GM12891 (cell line): ENCODE measurements at regions not wholly inside any gene's neighbourhood (a gene's known extent, or its start where the extent isn't known, plus 50 kb on each side); places are given as distances from the start of the nearest gene placed in this dataset.

Experiments
- DNase-seq: peaks from one replicate; pipeline ENCODE4 v3.0.0; 2011; ENCODE audit warnings: low spot score; ENCODE audit not compliant: insufficient read length
- FAIRE-seq: peaks from 2 replicates; lab custom pipeline; 2011; peaks lifted over from hg19 to GRCh38; lab: Jason Lieb, UNC
- PAX5 ChIP-seq: IDR thresholded peaks from 2 replicates; pipeline ENCODE4 v1.6.1; 2011; ENCODE audit warnings: low read length, moderate library complexity, mild to moderate bottlenecking; ENCODE audit not compliant: insufficient read depth, severe bottlenecking
- POLR2A ChIP-seq: IDR thresholded peaks from 2 replicates; pipeline ENCODE4 v1.6.1; 2011; ENCODE audit warnings: low read depth, low read length, control low read depth
- POLR2AphosphoS5 ChIP-seq: IDR thresholded peaks from 2 replicates; pipeline ENCODE4 v1.6.1; 2011; ENCODE audit warnings: low read depth, low read length, control low read depth
- POU2F2 ChIP-seq: IDR thresholded peaks from 2 replicates; pipeline ENCODE4 v1.6.1; 2011; ENCODE audit warnings: low read depth, mild to moderate bottlenecking, control low read depth, low read length, moderate library complexity
- SPI1 ChIP-seq: IDR thresholded peaks from 2 replicates; pipeline ENCODE4 v1.6.1; 2011; ENCODE audit warnings: low read depth, low read length, control low read depth
- TAF1 ChIP-seq: IDR thresholded peaks from 2 replicates; pipeline ENCODE4 v1.6.1; 2011; ENCODE audit warnings: low read depth, low read length, control low read depth

DNA sequence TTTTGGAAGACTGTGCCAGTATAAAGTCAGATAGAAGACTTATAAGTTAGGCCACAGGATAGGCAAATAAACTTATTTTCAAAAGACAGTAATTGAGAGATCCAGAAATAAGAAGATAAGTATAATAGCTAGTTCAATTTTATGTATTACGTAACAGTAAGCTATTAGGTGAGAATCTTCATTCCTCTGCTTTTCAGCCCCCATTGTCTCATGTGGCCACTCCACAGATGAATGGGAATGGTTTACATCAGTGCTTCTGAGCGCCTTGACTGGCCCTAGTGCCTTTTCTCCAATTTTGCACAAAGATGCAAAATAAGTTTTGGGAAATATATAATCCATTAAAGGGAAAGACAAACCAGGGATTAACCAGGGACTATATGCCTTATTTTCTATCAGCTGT, 550.5 kb downstream of the MMUT start:
- DNase-seq (no peak), FAIRE-seq (no peak)
- TF ChIP-seq POLR2AphosphoS5 (no peak), POLR2A (no peak), TAF1 (no peak), POU2F2 (no peak), SPI1 (no peak), PAX5 (no peak)

GRCh38 chr6:48904809-48905208, 558.2 kb downstream of the MMUT start:
- TF ChIP-seq PAX5: no peak
- TF ChIP-seq TAF1: no peak
- no peak for TF ChIP-seq POU2F2
- TF ChIP-seq POLR2AphosphoS5: no peak
- TF ChIP-seq POLR2A: no peak
- TF ChIP-seq SPI1: no peak
- FAIRE-seq: no peak
- DNase-seq: no peak

- TF ChIP-seq POLR2AphosphoS5: no peak
- TF ChIP-seq TAF1: no peak
- no peak for TF ChIP-seq POLR2A
- TF ChIP-seq SPI1: no peak
- TF ChIP-seq PAX5: no peak
- no peak for TF ChIP-seq POU2F2
- no peak for FAIRE-seq
- DNase-seq: no peak
Observed at GRCh38 chr6:48894469-48894868, 568.6 kb downstream of the MMUT start.

DNA sequence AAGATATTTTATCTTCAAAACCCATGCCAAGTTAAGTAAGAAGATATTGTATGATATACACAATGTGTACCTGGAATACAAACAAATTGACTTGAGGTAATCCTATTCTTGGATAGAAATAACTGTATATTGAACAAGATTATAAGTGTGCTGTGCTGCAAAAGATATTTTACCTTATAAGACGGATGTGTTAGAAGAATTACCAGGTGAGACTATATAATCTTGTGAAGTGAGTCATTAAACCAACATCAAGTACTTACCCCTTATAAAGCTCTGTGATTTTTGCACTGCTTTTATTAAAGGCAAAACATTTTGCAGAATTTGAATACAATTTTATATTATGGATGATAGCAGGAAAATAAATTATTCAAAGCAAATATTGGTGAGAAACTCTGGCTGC, 570.0 kb downstream of the MMUT start:
- DNase-seq: no peak
- TF ChIP-seq POLR2AphosphoS5: no peak
- TF ChIP-seq PAX5: no peak
- no peak for TF ChIP-seq TAF1
- no peak for TF ChIP-seq POU2F2
- TF ChIP-seq SPI1: no peak
- no peak for TF ChIP-seq POLR2A
- no peak for FAIRE-seq

GRCh38 chr6:48891308-48891707, 571.7 kb downstream of the MMUT start:
- FAIRE-seq (no peak), DNase-seq (no peak)
- TF ChIP-seq PAX5: no peak
- TF ChIP-seq POLR2A: no peak
- no peak for TF ChIP-seq TAF1
- no peak for TF ChIP-seq POU2F2
- no peak for TF ChIP-seq POLR2AphosphoS5
- no peak for TF ChIP-seq SPI1

GRCh38 chr6:48889429-48889828, 573.6 kb downstream of the MMUT start:
- DNase-seq: no peak

GRCh38 chr6:48883116-48883515, 579.9 kb downstream of the MMUT start:
- no peak for DNase-seq
- TF ChIP-seq POLR2AphosphoS5: no peak
- FAIRE-seq: no peak

More at GRCh38 chr6:48889429-48889828, 573.6 kb downstream of the MMUT start:
- no peak for FAIRE-seq
- no peak for TF ChIP-seq SPI1
- no peak for TF ChIP-seq PAX5
- TF ChIP-seq POU2F2: no peak
- TF ChIP-seq POLR2A: no peak
- no peak for TF ChIP-seq TAF1
- TF ChIP-seq POLR2AphosphoS5: no peak

- no peak for FAIRE-seq
Observed at GRCh38 chr6:48881551-48881950, 581.5 kb downstream of the MMUT start.

GRCh38 chr6:48869595-48869994, 593.5 kb downstream of the MMUT start:
- TF ChIP-seq PAX5 (no peak), POU2F2 (no peak), POLR2A (no peak), POLR2AphosphoS5 (no peak), TAF1 (no peak), SPI1 (no peak)
- FAIRE-seq (no peak), DNase-seq (no peak)

More at GRCh38 chr6:48881551-48881950, 581.5 kb downstream of the MMUT start:
- TF ChIP-seq POU2F2: no peak
- no peak for DNase-seq

DNA sequence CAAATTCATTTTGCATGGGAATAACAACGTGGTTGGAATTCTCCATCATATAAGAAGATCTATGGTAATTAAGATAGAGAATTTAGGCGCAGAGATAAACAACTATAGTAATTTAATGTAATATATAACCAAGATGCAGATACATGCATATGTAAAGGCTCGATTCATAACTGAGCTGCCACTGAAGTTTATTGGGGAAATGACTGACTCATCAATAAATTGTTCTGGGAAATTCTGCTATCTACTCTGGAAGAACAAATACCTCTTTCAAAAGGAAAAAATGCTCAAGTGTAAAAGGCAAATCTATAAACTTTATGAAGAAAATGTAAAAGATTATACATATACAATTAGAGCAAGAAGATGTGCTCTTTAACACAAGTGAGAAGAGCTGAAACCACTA, 596.4 kb downstream of the MMUT start:
- FAIRE-seq (no peak), DNase-seq (no peak)
- no peak for TF ChIP-seq SPI1
- no peak for TF ChIP-seq POLR2A
- no peak for TF ChIP-seq POU2F2
- TF ChIP-seq PAX5: no peak
- no peak for TF ChIP-seq POLR2AphosphoS5
- no peak for TF ChIP-seq TAF1

DNA sequence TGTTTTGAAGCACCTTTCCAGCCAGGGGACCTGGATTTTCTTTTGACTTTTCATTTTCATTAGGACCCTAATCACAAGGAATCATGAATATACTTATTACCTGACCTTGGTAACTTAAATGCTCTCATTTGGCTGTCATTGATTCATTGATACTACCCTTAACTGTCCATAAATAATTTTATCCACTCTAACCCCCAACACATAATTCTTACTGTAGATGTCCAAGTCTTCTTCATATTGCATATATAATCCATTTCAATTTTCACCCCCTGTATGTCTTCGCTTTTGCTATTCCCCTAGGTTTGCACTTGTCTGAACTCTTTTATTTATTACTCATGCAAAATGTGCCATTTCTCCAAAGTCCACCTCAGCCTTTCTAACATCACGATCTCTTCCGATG, 602.9 kb downstream of the MMUT start:
- DNase-seq: no peak
- FAIRE-seq: no peak
- no peak for TF ChIP-seq POU2F2
- no peak for TF ChIP-seq SPI1
- no peak for TF ChIP-seq POLR2A
- TF ChIP-seq POLR2AphosphoS5: no peak
- no peak for TF ChIP-seq PAX5
- no peak for TF ChIP-seq TAF1

GRCh38 chr6:48859562-48860123, 603.4 kb downstream of the MMUT start:
- FAIRE-seq: no peak
- no peak for TF ChIP-seq PAX5
- no peak for TF ChIP-seq POLR2A
- TF ChIP-seq POU2F2: no peak
- TF ChIP-seq SPI1: no peak
- no peak for TF ChIP-seq POLR2AphosphoS5
- TF ChIP-seq TAF1: no peak
- DNase-seq: no peak
